Kidney (tissue), 13 donors: ENCODE measurements at regions not wholly inside any gene's neighbourhood (a gene's known extent, or its start where the extent isn't known, plus 50 kb on each side); places are given as distances from the start of the nearest gene placed in this dataset.

Experiments used
- DNase-seq, 5 donors: peaks; one replicate each; pipeline ENCODE4 v3.0.0-alpha.2; 2013 to 2020
- FAIRE-seq: peaks from 2 replicates; lab custom pipeline; 2012; peaks lifted over from hg19 to GRCh38; lab: Jason Lieb, UNC
- H3K27ac ChIP-seq, 2 donors: one replicate each; pipeline ENCODE4 v1.7.0; 2013; ENCODE audit warnings: low read depth in 2 of 2, low read length in 2 of 2, inconsistent platforms in 1 of 2
- H3K27me3 ChIP-seq: one replicate; pipeline ENCODE4 v1.7.1; 2013; ENCODE audit warnings: low read length, inconsistent platforms; ENCODE audit not compliant: control insufficient read depth, insufficient read depth
- H3K36me3 ChIP-seq, 3 donors: one replicate each; pipeline versions ENCODE4 v1.7.0 to v1.7.1; 2013; ENCODE audit warnings: low read length in 3 of 3, control low read depth in 1 of 3, inconsistent platforms in 1 of 3; ENCODE audit not compliant: insufficient read depth in 3 of 3, control insufficient read depth in 2 of 3
- H3K4me1 ChIP-seq, 3 donors: one replicate each; pipeline versions ENCODE4 v1.7.0 to v1.7.1; 2013; ENCODE audit warnings: low read length in 3 of 3, inconsistent platforms in 1 of 3, low read depth in 1 of 3; ENCODE audit not compliant: control insufficient read depth in 2 of 3, insufficient read depth in 2 of 3
- H3K4me3 ChIP-seq, 3 donors: one replicate each; pipeline versions ENCODE4 v1.7.0 to v1.8.1; 2013; ENCODE audit warnings: low read length in 3 of 3, control low read depth in 1 of 3, inconsistent platforms in 1 of 3
- H3K9ac ChIP-seq, 3 donors: one replicate each; pipeline versions ENCODE4 v1.7.0 to v1.7.1; 2013; ENCODE audit warnings: low read length in 3 of 3, control low read depth in 1 of 3, inconsistent platforms in 1 of 3
- H3K9me3 ChIP-seq, 3 donors: one replicate each; pipeline versions ENCODE4 v1.7.0 to v1.7.1; 2013; ENCODE audit warnings: low read length in 3 of 3, control low read depth in 1 of 3, inconsistent platforms in 1 of 3; ENCODE audit not compliant: control insufficient read depth in 2 of 3, insufficient read depth in 1 of 3
- CTCF ChIP-seq: IDR thresholded peaks from 3 replicates; pipeline ENCODE4 v1.5.1; 2012; ENCODE audit warnings: mild to moderate bottlenecking, moderate library complexity, borderline replicate concordance; ENCODE audit not compliant: insufficient read depth; ENCODE audit errors: extremely low read depth
- intact Hi-C: fragments of 100-400 bp; cut with DNase I; formaldehyde crosslinking; loops from one replicate; pipeline ENCODE4 v1.11.1; 2022
- donor health status: control.
- donor health status: control.
- donor health status: control.
- donor health status: control.
- donor health status: control.
- donor health status: DM: yes; HTN: yes; CAD: no.
- donor health status: Normal renal cell carcinoma (clear cell type).

- Histone ChIP-seq H3K27me3 (no peaks in the 10 kb centered on the region), H3K4me3 (no peak overlapping the region), H3K9me3 (no peaks in the 10 kb centered on the region), H3K27ac (no peak overlapping the region), H3K9ac (no peak overlapping the region), H3K4me1 (peaks cover 0 to 6% (median 4%) of the 10 kb centered on the region in 3 donors), H3K36me3 (no peaks in the 10 kb centered on the region)
- FAIRE-seq, result no peak
- TF ChIP-seq CTCF, result no peak
- intact Hi-C loops, result no loop called here
- peak in 1 of 5 donors; percentile 64 for DNase-seq
Measured at GRCh38 chr10:4070184-4070583, 285.2 kb upstream of the KLF6 start.

GRCh38 chr10:4069491-4069890 lies 284.5 kb upstream of the KLF6 start:
- H3K9ac ChIP-seq, result no peak overlapping the region
- H3K36me3 ChIP-seq, result no peaks in the 10 kb centered on the region
- no peak for DNase-seq
- FAIRE-seq, result no peak
- H3K27me3 ChIP-seq, result no peaks in the 10 kb centered on the region
- no peaks in the 10 kb centered on the region for H3K9me3 ChIP-seq
- H3K27ac ChIP-seq, result no peak overlapping the region
- intact Hi-C loops, result no loop called here
- no peak for TF ChIP-seq CTCF
- peaks cover 0 to 6% (median 4%) of the 10 kb centered on the region in 3 donors for H3K4me1 ChIP-seq
- no peak overlapping the region for H3K4me3 ChIP-seq

- Histone ChIP-seq H3K4me1 (peaks cover 0 to 6% (median 4%) of the 10 kb centered on the region in 3 donors), H3K36me3 (no peaks in the 10 kb centered on the region), H3K9me3 (no peaks in the 10 kb centered on the region), H3K27me3 (no peaks in the 10 kb centered on the region), H3K27ac (no peak overlapping the region), H3K9ac (no peak overlapping the region), H3K4me3 (no peak overlapping the region)
- intact Hi-C loops, result no loop called here
- no peak for FAIRE-seq
- DNase-seq, result no peak
- TF ChIP-seq CTCF, result no peak
Measured at GRCh38 chr10:4068629-4069028, 283.6 kb upstream of the KLF6 start.

GRCh38 chr10:4067931-4068561 lies 283.0 kb upstream of the KLF6 start:
- DNase-seq, result no peak
- Histone ChIP-seq H3K27ac (no peak overlapping the region), H3K4me3 (no peak overlapping the region), H3K9me3 (no peaks in the 10 kb centered on the region), H3K4me1 (peaks cover 0 to 6% (median 4%) of the 10 kb centered on the region in 3 donors), H3K36me3 (no peaks in the 10 kb centered on the region), H3K9ac (no peak overlapping the region), H3K27me3 (no peaks in the 10 kb centered on the region)
- FAIRE-seq, result no peak
- no peak for TF ChIP-seq CTCF
- intact Hi-C loops, result no loop called here
